Fibroblast of skin of left biceps (primary cell): ENCODE measurements at regions not wholly inside any gene's neighbourhood (a gene's known extent, or its start where the extent isn't known, plus 50 kb on each side); places are given as distances from the start of the nearest gene placed in this dataset.
"Not testable (repeated sequence)": the region's sequence is repeated elsewhere in the genome, so short reads cannot be mapped to it uniquely, and the experiment has no call there.

ENCODE experiments used
- DNase-seq, 2 experiments: peaks; one replicate each; pipeline ENCODE4 v3.0.0-alpha.2; 2013; ENCODE audit warnings: low read depth in 2 of 2

GRCh38 chr1:105608713-105609112, 1447.8 kb upstream of the PRMT6 start:
- peak; percentile 16 to 20 for DNase-seq

- DNase-seq = no peak
These were observed 1430.0 kb upstream of the PRMT6 start for GRCh38 chr1:105626276-105626987.

GRCh38 chr1:105631153-105631744, 1425.2 kb upstream of the PRMT6 start:
- not testable (repeated sequence) for DNase-seq

DNA sequence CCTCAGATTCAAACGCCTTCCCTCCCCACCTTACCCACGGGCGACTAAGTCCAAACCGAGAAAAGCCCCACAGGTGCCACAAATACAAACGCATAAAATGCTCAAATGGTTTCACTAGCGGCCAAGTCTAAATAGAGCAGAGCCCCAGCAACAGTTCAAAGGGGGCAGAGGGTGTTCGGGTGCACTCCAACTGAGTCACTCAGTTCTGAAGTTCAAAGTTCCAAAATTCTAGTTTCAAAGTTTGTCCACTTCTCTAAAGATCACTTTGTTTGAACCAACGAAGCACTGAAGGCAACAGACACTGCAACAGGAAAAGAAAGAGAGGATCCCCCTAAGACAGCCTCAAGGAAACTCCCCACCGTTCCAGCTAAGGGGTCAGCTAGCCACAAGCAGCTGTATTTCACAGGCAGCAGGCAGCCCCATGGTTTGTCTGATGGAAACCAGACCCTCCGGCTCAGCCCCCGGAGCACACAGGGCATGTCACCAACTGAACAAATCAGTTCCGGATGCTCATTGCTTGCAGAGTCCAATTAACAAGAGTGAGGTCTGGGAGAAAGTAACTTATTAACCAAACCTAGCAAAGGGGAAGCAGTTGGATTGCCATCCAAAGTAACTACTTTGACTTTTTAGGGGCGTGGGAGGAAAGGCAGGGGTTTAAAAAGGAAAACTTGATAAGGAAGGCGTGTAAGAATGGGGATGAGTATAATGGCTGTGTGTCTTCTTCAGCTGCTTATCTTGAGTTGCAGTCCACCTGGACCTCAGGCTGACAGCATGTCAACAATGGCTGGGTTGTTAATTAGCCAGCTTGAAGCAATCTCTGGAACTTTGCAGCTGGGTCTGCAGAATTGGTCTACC, 1423.9 kb upstream of the PRMT6 start:
- no peak for DNase-seq

- no peak for DNase-seq
These were observed 1420.4 kb upstream of the PRMT6 start for GRCh38 chr1:105636052-105636451.

DNA sequence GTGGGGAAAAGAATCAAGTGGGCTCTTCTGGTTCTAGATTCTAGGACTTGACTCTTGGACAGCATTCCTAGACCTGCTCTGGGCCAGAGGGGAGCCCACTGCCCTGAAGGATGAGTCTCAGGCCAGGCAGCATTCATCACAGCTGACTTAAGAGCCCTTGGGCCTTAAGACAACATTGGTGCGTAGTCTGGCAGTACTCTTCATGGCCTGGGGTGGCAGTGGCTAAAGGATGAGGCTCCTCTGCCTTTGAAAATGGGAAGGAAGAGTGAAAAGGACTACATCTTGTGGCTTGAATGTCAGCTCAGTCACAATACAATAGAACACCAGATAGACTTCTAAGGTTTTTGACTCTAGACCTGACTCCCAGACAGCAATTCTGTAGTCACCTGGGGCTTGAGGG, 1415.1 kb upstream of the PRMT6 start:
- DNase-seq = no peak

GRCh38 chr1:105652109-105652508, 1404.4 kb upstream of the PRMT6 start:
- DNase-seq = no peak

GRCh38 chr1:105655032-105655431, 1401.4 kb upstream of the PRMT6 start:
- no peak for DNase-seq

- DNase-seq = no peak
These were observed 1392.0 kb upstream of the PRMT6 start for GRCh38 chr1:105664495-105664894.

GRCh38 chr1:105678334-105678733, 1378.1 kb upstream of the PRMT6 start:
- DNase-seq = no peak

DNA sequence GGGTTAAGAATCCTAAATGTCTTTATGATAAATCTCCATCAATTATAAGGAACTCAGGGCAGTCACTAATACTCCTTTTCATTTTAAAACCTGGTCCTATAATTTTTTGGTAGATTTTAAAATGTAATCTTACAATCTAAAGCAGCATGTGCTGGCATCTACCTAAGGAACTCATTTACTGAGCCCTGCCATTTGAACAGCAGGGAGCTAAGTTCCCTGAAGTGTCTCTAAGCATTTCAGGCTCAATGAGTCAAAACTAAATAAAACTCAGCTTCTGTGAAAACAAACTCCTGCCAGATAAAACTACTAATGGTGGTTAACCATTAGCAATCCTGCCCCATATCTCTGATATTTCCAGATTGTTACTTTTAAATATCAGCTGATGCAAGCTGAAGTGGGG, 1371.8 kb upstream of the PRMT6 start:
- DNase-seq = no peak

GRCh38 chr1:105686026-105686425, 1370.4 kb upstream of the PRMT6 start:
- DNase-seq = no peak

- no peak for DNase-seq
These were observed 1369.4 kb upstream of the PRMT6 start for GRCh38 chr1:105686874-105687690.

DNA sequence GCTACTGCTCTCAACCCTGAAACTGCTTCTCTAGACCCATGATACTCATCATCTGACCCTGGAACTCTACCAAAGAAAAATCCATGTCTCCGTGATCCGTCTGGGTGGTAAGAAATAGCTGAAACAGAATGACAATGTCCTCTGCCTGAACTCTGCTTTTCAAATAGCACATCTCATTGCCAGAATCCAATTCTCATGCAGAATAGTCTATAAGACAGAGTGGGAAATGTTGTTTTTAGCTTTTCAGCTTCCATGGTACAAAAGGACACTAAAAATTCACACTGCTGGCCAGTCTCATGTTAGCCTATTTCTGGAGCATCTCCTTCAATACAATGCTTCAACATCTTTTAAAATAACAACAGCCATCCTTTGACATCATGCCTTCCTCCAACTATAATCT, 1355.8 kb upstream of the PRMT6 start:
- no peak for DNase-seq

DNA sequence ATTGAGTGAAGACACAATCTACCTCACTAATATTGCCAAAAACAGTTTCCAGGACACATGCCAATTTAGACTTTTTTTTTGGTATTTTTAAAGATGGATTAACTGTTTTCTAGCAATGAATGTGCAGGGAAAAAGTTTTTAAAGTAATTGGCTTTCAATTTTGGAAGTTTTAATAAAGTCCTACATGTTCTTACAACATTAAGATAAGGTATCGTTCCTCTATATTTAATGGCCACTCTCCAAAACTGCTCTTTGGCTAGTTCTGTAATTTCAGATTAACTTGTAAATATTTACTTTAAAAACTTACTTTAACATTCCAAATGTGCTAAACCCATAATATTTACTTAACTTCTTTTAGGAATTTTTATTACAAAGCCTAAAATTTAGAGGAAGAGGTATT, 1332.2 kb upstream of the PRMT6 start:
- no peak for DNase-seq

DNA sequence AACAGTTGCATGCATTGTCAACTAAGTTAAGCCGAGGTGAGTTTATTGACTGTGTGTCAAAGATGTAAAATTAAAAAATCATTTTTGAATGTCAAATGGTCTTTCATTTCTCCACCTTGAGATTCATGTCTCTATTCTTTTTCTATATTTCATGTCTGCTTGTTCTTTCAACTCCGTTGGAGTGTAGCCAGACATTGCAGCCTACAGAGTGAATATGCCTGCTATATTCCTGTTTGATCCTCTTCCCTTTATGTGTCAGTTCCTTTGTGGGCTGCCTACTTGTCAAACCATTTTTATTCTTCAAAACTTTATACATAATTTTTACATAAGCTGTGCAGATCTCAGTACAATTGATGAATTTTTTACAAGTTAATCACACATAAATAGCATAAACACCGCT, 1325.8 kb upstream of the PRMT6 start:
- no peak for DNase-seq

GRCh38 chr1:105736349-105736748, 1320.1 kb upstream of the PRMT6 start:
- DNase-seq = no peak

- no peak for DNase-seq
These were observed 1276.7 kb upstream of the PRMT6 start for GRCh38 chr1:105779727-105780126.

- DNase-seq = no peak
These were observed 1271.5 kb upstream of the PRMT6 start for GRCh38 chr1:105785021-105785420.

DNA sequence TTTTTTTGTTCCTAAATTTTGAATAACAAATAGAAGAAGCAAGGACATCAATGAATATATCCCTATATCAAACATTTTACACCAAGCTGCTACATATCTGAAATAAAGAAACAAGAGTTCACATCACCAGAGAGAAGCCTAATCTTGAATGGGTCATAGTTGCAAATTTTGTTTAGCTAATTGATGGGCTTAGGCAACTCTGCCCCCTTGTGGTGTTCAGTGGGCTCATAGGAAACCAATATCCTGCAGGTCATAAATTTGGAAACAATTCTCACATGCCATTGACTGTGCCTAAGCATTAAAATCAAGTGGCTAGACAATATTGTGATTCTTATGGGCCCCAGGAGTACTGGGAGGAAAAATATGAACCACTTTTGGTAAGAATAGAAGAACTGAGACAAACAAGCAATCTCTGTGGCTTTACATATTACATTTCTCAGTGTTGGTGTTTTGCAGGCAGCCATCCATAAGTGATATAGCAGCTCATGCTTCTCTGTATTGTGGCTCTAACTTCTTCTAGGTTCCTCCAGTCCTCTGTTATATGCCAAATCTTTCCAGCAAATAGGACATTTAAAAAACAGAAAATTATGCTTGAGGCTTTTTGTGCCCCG, 1262.8 kb upstream of the PRMT6 start:
- DNase-seq = peak in 1 of 2 experiments; percentile 5

- DNase-seq = no peak
These were observed 1260.7 kb upstream of the PRMT6 start for GRCh38 chr1:105795741-105796140.
